Heart left ventricle (tissue), 13 donors: ENCODE measurements at regions not wholly inside any gene's neighbourhood (a gene's known extent, or its start where the extent isn't known, plus 50 kb on each side); places are given as distances from the start of the nearest gene placed in this dataset.

Experiments
- CTCF ChIP-seq, 12 donors: fragments of 200-600 bp; sonication (generic) in 4 of 12; IDR thresholded peaks; one replicate each; pipeline versions ENCODE4 v1.5.0 to v1.8.0; 2018 to 2022; ENCODE audit warnings: antibody characterized with exemption in 12 of 12, mild to moderate bottlenecking in 5 of 12
- POLR2A ChIP-seq, 2 donors: fragments of 450-650 bp; IDR thresholded peaks; one replicate each; pipeline ENCODE4 v1.6.1; 2017; ENCODE audit warnings: antibody characterized with exemption in 2 of 2, mild to moderate bottlenecking in 2 of 2, moderate library complexity in 2 of 2
- donor health status: ischemic (EF 13 %, LVEDD 7.1; RV severe dilation, severe dysfunction).
- donor health status: DM: no; HTN: yes; CAD: no.
- donor health status: DM: no; HTN: no; CAD: no.
- donor health status: ischemic (EF 25% LVEDD 6.9; RV normal size, moderate dysfunction).
- donor health status: ischemic (EF 25% LVEDD 5.7; RV mildly dilated, moderate dysfunction).
- donor health status: ischemic (EF 35%, LVEDD 5.7; RV mildly dilated, moderate dysfunction).
- donor health status: nonischemic (EF 11% LVEDD 7.7; RV severe dilation, severe dysfunction).
- donor health status: DM: yes; HTN: yes; CAD: no.
- donor health status: PGD.
- donor health status: ischemic (EF 29% LVEDD 5.4; RV normal size, mild dysfunction).
- donor health status: nonischemic (EF 23%, LVEDD 6.1; RV moderate dilation, normal function).

DNA sequence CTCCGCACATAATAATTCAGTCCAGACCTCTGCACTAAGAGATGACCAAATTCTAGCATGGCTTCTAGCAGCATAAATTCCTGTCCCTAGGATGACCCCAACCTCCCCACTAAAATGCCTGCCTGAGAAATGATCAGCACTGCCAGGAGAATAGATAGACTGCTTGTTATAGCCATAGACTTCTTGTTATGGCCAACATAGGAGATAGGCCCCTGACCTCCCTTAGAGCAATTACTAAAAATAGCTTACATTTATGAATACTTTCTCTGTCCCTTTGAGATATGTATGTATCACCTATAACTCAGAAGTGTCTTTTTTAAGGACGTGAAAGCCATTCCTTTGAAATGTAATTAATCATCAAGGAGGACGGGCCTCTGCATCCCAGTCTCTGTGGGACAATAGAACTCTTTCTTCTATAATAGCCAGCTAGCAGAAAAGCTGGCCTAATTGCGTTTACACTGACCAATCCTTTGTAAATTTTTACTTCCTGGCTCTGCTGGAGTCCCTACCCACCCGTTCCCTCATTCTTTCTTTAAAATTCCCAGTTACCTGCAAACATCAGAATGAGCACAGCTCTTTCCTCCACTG is 1002.7 kb downstream of the CDH18 start:
- TF ChIP-seq CTCF (IDR thresholded peaks at IDR 0.05) (no peak), POLR2A (IDR thresholded peaks at IDR 0.05) (no peak)
